ENCODE measurements at regions not wholly inside any gene's neighbourhood (a gene's known extent, or its start where the extent isn't known, plus 50 kb on each side); places are given as distances from the start of the nearest gene placed in this dataset.
"Not testable (repeated sequence)": the region's sequence is repeated elsewhere in the genome, so short reads cannot be mapped to it uniquely, and the experiment has no call there.

DNA sequence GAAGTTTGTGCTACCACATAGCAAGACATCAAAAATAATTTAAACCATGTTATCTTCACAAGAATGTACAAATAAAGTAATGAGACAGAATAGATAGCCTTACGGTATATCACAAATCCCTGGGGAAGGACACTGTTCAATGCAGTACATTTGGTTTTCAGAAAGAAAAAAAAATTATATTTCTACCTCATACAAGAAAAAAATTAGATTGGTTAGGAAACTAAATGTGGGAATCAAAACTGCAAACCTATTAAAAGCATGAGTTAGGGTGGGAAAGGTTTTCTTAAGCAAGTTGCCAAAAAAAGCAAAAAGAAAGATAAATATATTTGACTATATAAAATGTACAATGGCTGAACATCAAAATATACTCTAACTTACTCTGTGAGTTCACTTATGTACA lies 201.9 kb upstream of the NREP start:
- no peaks in the 10 kb centered on the region for H3K4me1 Mint-ChIP-seq (ENCODE audit: low read depth)
- POLR2A ChIA-PET = no interaction called here
- no peaks in the 10 kb centered on the region for H3K36me3 Mint-ChIP-seq (ENCODE audit: low read depth)
- no peaks in the 10 kb centered on the region for H3K9me3 Mint-ChIP-seq
- H3K27me3 Mint-ChIP-seq = peaks cover 2% of the 10 kb centered on the region
- TF ChIP-seq, protein P1, sequence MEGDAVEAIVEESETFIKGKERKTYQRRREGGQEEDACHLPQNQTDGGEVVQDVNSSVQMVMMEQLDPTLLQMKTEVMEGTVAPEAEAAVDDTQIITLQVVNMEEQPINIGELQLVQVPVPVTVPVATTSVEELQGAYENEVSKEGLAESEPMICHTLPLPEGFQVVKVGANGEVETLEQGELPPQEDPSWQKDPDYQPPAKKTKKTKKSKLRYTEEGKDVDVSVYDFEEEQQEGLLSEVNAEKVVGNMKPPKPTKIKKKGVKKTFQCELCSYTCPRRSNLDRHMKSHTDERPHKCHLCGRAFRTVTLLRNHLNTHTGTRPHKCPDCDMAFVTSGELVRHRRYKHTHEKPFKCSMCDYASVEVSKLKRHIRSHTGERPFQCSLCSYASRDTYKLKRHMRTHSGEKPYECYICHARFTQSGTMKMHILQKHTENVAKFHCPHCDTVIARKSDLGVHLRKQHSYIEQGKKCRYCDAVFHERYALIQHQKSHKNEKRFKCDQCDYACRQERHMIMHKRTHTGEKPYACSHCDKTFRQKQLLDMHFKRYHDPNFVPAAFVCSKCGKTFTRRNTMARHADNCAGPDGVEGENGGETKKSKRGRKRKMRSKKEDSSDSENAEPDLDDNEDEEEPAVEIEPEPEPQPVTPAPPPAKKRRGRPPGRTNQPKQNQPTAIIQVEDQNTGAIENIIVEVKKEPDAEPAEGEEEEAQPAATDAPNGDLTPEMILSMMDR (IDR thresholded peaks at IDR 0.05) = no peak
- no peak overlapping the region for H3K4me3 Mint-ChIP-seq
- intact Hi-C loops (cut with micrococcal nuclease) = no loop called here
- CTCF ChIA-PET = no interaction called here
- no peak overlapping the region for H3K27ac Mint-ChIP-seq
- no peak for DNase-seq
- ATAC-seq = no peak

DNA sequence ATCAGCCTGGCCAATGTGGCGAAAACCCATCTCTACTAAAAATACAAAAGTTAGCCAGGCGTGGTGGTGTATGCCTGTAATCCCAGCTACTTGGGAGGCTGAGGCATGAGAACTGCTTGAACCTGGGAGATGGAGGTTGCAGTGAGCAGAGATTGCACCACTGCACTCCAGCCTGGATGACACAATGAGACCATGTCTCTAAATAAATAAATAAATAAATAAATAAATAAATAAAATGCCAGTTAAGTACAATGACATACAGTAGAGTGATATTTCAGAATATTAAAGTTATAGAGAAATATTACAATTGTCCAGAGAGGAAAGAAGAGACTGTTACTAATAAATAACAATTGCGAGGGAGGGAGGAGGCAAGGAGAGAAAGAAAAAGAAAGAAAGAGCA lies 199.8 kb upstream of the NREP start:
- H3K9me3 Mint-ChIP-seq; intact Hi-C loops (cut with micrococcal nuclease); H3K4me1 Mint-ChIP-seq (ENCODE audit: low read depth); ATAC-seq; CTCF ChIA-PET; DNase-seq; H3K4me3 Mint-ChIP-seq; H3K36me3 Mint-ChIP-seq (ENCODE audit: low read depth); POLR2A ChIA-PET; H3K27ac Mint-ChIP-seq; H3K27me3 Mint-ChIP-seq: not testable (repeated sequence)

DNA sequence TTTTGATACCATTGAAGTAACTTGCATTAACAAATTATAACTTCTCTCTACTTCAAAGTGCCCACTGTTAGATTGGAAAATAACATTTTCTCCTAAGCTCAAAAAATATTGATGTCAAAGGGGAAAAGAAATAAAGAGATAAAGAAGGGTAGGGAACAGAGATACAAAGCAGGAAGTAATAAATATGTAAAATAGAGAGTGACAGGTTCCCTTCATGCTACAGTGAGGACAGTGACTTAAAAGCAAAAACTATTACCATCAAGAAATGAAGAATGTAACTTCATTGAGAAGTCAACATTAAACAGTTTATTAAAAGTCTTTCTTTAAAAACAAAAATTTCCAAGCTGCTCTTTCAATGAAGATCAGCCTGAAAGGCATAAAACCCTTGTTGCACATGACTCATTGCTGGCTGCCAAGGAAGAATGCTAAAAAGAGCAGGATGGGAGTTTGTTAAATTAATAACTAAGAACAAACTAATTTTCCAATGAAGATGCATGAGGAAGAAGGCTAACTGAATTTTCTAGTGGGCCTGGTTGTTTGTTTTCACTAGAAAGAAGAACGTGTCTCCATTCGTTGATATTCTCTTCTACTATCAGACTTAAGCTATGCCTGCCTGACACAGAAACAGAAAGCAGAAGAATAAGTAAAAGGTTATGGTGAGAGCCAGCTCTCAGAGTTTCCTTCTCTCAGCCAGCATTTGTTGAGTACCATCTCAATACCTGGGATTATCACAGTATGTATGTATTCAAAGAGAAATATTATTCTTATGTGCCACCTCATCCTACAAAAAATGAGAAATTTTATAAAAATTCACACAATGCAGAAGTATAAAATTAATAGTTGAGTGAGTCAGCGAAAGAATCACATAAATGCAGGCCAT lies 197.8 kb upstream of the NREP start:
- no peak for ATAC-seq
- ChIA-PET CTCF (no interaction called here), POLR2A (no interaction called here)
- Mint-ChIP-seq H3K36me3 (ENCODE audit: low read depth) (no peaks in the 10 kb centered on the region), H3K9me3 (no peaks in the 10 kb centered on the region), H3K27me3 (peaks cover 2% of the 10 kb centered on the region), H3K4me1 (ENCODE audit: low read depth) (no peaks in the 10 kb centered on the region), H3K4me3 (no peak overlapping the region), H3K27ac (no peak overlapping the region)
- DNase-seq = no peak
- TF ChIP-seq, protein P1 (IDR thresholded peaks at IDR 0.05) = no peak
- intact Hi-C loops (cut with micrococcal nuclease) = no loop called here

DNA sequence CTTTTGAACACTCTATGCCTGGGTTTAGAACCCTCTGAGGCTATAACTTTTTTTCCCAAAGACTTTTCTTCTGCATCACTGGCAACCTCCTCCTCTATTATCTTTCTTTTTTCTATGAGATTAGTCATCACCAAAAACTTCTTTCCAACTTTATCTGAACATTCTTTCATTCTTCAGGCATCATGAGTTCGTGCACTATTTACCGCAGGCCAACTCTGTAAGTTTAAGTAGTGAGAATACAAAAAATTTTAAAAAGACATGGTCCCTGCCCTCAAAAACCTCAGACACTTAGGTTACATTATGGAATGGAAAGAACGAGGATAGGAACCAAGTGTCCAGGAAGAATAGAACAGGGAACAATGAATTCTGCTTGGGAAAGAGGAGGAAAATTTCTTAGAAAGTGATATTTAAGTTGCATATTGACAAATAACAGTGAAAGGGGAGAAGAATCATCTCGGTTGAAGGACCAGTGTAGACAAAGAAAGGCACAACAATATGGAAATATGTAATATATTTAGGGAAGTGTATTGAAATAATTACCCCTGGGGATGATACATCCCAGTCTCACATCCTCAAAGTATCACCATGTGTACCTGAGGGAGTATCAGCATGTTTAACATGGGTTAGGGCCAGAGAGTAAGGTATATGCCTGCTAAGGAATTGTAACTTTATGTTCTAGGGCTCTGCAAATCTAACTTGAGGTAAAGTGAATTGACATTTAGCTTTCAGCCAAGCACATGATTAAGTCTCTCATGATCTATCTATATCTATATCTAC lies 196.5 kb upstream of the NREP start:
- ChIA-PET POLR2A (no interaction called here), CTCF (no interaction called here)
- no peak overlapping the region for H3K27ac Mint-ChIP-seq
- no peak for DNase-seq
- H3K9me3 Mint-ChIP-seq = no peaks in the 10 kb centered on the region
- no peak overlapping the region for H3K4me3 Mint-ChIP-seq
- TF ChIP-seq, protein P1 (IDR thresholded peaks at IDR 0.05) = no peak
- H3K4me1 Mint-ChIP-seq (ENCODE audit: low read depth) = no peaks in the 10 kb centered on the region
- peaks cover 2% of the 10 kb centered on the region for H3K27me3 Mint-ChIP-seq
- H3K36me3 Mint-ChIP-seq (ENCODE audit: low read depth) = no peaks in the 10 kb centered on the region
- intact Hi-C loops (cut with micrococcal nuclease) = no loop called here
- no peak for ATAC-seq

- no peak overlapping the region for H3K4me3 Mint-ChIP-seq
- ChIA-PET CTCF (no interaction called here), POLR2A (no interaction called here)
- peaks cover 2% of the 10 kb centered on the region for H3K27me3 Mint-ChIP-seq
- no peak for ATAC-seq
- no peak overlapping the region for H3K27ac Mint-ChIP-seq
- no peaks in the 10 kb centered on the region for H3K36me3 Mint-ChIP-seq (ENCODE audit: low read depth)
- intact Hi-C loops (cut with micrococcal nuclease) = no loop called here
- H3K9me3 Mint-ChIP-seq = no peaks in the 10 kb centered on the region
- no peak for DNase-seq
- TF ChIP-seq, protein P1 (IDR thresholded peaks at IDR 0.05) = no peak
- no peaks in the 10 kb centered on the region for H3K4me1 Mint-ChIP-seq (ENCODE audit: low read depth)
Observed at GRCh38 chr5:111952555-111952954, 195.6 kb upstream of the NREP start.
